Fibroblast of mammary gland (primary cell): ENCODE measurements at regions not wholly inside any gene's neighbourhood (a gene's known extent, or its start where the extent isn't known, plus 50 kb on each side); places are given as distances from the start of the nearest gene placed in this dataset.

Experiments
- DNase-seq: peaks from one replicate; pipeline ENCODE4 v3.0.0-alpha.2; 2010; ENCODE audit warnings: low read depth
- H3K4me3 ChIP-seq: 2 replicates; pipeline ENCODE4 v1.5.1; 2011; ENCODE audit warnings: low read depth, mild to moderate bottlenecking, low read length, moderate library complexity; ENCODE audit not compliant: control insufficient read depth
- TF ChIP-seq, protein P1 (sequence below): conservative IDR thresholded peaks from 2 replicates; pipeline ENCODE4 v1.5.1; 2011; ENCODE audit warnings: low read depth, low read length, inconsistent platforms; ENCODE audit not compliant: control insufficient read depth, insufficient read depth

DNA sequence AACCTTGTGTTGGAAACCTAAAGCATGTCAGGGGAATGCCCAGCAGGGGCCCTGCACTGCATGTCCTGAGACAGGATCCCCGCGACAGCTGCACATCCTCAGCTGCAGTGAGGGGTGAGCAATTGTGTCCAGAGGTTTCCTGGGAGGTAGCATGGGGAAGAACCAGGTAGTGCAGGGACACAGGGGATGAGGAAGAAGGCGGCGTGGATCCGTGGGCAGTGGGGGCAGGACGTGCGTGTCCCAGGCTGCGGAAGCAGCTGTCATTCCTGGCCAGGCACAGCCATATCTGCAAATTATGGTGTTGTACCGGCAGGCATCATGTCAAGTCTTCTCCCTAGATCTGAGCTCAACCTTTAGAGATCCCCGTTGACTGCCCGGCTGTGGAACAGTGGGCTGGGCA lies 238.2 kb upstream of the MYT1L start:
- no peak for DNase-seq
- H3K4me3 ChIP-seq: no peak overlapping the region
- TF ChIP-seq, protein P1, sequence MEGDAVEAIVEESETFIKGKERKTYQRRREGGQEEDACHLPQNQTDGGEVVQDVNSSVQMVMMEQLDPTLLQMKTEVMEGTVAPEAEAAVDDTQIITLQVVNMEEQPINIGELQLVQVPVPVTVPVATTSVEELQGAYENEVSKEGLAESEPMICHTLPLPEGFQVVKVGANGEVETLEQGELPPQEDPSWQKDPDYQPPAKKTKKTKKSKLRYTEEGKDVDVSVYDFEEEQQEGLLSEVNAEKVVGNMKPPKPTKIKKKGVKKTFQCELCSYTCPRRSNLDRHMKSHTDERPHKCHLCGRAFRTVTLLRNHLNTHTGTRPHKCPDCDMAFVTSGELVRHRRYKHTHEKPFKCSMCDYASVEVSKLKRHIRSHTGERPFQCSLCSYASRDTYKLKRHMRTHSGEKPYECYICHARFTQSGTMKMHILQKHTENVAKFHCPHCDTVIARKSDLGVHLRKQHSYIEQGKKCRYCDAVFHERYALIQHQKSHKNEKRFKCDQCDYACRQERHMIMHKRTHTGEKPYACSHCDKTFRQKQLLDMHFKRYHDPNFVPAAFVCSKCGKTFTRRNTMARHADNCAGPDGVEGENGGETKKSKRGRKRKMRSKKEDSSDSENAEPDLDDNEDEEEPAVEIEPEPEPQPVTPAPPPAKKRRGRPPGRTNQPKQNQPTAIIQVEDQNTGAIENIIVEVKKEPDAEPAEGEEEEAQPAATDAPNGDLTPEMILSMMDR: no peak

DNA sequence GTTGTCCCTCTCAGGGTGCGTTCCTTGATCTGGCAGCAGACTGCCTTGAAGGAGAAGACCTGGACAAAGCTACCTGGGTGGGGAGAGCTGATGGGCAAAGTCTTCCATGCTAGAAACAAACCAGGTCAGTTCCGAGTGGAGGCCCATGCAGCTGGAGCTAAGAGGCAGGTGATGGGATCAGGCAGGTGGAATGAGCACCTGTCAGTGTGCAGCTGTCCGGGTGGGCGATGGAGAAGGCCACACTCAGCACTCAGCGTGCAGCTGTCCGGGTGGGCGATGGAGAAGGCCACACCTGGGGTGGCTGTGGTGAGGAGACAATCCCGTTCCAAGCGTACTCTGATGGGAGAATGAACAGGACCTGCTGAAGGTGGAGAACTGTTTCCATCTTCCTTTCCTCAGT lies 237.3 kb upstream of the MYT1L start:
- no peak for DNase-seq
- TF ChIP-seq, protein P1: no peak
- no peak overlapping the region for H3K4me3 ChIP-seq

DNA sequence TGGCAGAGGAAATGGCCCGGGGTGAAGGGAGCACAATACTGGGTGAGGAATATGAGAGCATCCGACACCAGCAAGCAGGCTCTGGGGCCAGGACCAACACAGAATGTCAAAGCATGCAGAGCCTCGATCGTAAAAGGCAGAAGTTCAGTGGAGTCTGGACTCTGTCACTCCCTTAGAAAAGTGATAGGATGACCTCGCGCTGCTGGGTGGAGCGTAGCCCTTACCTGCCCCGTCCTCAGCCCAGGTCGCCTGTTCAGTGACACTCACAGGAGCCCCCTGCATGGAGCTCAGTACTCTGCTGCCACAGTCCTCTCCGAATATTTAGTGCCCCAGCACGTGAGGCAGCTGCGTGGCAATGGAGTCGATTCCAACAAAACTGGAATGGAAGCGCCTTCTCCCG lies 236.7 kb upstream of the MYT1L start:
- TF ChIP-seq, protein P1: no peak
- DNase-seq: no peak
- no peak overlapping the region for H3K4me3 ChIP-seq

DNA sequence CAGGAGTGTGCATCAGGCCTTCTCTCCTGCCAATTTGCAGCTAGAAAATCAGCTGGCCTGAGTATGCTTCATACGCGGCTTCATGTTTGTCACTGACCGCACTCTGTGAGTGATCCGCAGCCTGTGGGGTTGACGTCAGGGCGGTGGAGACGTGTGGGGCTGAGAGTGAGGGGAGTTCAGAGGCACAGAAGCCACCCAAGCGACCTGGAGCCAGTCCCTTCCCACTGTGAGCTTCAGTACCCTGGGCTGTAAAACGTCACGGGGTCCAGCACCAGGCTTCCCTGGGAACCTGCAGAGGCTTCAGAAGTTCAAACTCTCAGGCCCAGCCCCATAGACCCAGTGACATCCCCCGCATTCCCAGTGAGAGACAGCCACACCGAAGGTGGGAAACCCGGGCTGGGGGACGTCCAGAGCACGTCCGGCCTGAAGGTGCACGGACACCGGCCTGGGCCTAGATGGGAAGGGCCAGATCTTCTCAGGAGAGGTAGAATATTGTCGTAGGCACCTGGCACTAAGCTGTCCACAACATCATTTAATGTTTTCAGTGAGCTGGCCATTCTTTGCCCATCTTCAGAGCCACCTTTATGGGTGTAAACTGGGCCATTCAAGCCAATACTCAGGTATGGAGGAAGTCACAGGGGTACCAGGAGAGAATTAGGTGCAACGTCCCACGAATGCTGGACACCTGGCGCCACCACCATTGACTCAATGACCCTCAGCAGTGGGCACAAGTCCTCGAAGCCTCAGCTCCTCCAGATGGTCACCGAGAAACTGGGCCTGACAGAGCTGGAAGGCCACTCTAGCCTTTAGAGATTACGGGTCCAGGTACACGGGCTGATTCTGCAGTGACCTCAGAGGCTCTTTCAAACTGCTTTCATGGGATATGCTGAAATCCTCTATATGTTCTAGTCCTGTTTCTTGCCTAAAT lies 235.6 kb upstream of the MYT1L start:
- DNase-seq: no peak
- H3K4me3 ChIP-seq: no peak overlapping the region
- TF ChIP-seq, protein P1: no peak

DNA sequence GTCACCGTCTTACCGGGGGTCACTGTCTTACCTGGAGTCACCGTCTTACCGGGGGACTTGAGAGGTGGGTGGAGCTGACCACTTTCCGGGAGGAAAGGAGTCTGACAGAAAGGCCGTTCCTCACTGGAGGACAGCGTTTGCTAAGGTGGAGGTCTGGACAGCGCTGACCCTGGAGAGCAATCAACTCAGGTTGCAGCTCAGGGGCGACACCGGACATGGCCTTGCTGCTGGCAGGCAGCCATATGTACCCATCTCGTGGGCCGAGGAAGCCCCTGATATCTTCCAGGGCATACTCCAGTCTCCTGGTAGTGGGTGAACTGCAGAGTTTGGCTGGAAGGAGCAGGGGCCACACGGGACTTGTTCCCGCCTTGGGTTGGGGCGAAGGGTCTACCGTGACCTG lies 234.6 kb upstream of the MYT1L start:
- TF ChIP-seq, protein P1: no peak
- no peak for DNase-seq
- no peak overlapping the region for H3K4me3 ChIP-seq

DNA sequence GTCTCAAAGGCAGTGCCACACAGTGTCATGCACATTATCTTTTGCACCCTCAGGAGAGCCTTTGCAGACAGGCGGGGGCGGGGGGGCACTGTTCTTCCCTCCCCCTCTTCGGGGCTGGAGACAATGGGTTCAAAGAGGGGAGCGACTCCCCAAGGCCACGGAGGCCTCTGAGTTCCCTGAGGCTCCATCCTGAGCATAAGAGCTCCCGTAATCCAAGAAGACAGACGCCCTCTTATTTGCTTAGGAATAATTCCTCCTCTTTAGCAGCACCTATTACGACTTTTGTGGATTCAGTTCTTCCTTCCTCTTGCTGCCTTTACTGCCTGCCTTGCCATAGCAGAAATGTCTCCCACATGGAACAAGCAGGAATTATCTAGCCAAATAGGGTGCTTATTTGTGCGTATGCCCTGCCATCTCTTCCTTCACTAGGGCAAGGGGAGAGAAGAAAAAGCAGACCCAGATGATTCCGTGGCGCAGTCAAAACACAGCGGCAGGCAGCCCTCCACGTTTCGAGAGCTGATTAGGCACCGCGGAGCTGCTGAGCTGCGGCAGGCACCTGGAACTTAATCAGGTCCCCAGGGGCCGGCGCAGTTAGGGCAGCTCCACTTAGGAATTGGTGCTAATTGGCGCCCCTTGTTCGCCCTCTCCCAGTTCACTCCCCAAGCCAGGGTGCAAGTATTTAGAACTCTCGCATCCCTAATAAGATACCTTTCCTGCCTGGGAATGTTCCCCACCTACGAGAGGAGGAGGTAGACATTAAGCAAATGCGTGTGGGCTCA lies 233.4 kb upstream of the MYT1L start:
- TF ChIP-seq, protein P1: no peak
- no peak overlapping the region for H3K4me3 ChIP-seq
- no peak for DNase-seq
